ENCODE measurements at regions not wholly inside any gene's neighbourhood (a gene's known extent, or its start where the extent isn't known, plus 50 kb on each side); places are given as distances from the start of the nearest gene placed in this dataset.
"Not testable (repeated sequence)": the region's sequence is repeated elsewhere in the genome, so short reads cannot be mapped to it uniquely, and the experiment has no call there.

DNA sequence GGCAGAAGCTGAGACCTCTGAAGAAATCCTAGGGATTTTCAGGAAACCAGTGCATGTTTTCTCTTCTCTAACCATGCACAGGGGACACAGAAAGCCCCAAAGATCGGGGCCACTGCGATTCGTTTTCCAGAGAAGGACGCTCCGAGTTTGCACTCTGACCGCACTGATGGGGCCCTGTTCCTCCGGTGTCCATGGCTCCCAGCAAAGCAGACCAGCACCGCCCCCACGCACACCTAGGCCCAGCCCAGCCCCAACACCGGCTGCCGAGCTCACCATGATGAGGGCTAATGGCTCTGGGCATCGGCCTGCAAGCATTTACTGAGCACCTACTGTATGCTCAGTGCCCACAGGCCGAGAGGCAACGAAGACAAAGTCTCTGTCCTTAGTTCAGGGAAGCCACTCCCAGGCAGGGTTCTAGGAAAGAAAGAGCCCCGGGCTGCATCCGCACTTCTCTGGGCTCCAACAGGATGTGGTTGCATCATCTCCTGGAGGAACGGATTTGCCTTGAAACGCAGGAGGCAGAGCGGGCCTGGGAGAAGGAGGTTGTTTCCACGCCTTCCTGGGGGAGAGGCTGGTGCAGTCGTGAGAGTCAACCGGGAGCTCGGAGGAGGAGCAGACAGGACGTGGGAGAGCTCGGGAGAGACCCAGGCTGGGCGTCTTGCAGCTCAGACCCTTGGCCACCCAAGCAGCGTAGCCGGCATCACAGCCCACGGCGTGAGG, 5460.9 kb upstream of the TPTE start:
- TF ChIP-seq, protein P1, sequence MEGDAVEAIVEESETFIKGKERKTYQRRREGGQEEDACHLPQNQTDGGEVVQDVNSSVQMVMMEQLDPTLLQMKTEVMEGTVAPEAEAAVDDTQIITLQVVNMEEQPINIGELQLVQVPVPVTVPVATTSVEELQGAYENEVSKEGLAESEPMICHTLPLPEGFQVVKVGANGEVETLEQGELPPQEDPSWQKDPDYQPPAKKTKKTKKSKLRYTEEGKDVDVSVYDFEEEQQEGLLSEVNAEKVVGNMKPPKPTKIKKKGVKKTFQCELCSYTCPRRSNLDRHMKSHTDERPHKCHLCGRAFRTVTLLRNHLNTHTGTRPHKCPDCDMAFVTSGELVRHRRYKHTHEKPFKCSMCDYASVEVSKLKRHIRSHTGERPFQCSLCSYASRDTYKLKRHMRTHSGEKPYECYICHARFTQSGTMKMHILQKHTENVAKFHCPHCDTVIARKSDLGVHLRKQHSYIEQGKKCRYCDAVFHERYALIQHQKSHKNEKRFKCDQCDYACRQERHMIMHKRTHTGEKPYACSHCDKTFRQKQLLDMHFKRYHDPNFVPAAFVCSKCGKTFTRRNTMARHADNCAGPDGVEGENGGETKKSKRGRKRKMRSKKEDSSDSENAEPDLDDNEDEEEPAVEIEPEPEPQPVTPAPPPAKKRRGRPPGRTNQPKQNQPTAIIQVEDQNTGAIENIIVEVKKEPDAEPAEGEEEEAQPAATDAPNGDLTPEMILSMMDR (conservative IDR thresholded peaks at IDR 0.05 in 1 of 2, IDR thresholded peaks at IDR 0.05 in 1 of 2; ENCODE audit: low read depth in 1 of 2, low read length in 2 of 2) = not testable (repeated sequence)
- not testable (repeated sequence) for TF ChIP-seq EZH2 (IDR thresholded peaks at IDR 0.05; ENCODE audit: low read length, missing control alignments)
